Kidney (tissue), 13 donors: ENCODE measurements at regions not wholly inside any gene's neighbourhood (a gene's known extent, or its start where the extent isn't known, plus 50 kb on each side); places are given as distances from the start of the nearest gene placed in this dataset.

Source experiments
- DNase-seq, 5 donors: peaks; one replicate each; pipeline ENCODE4 v3.0.0-alpha.2; 2013 to 2020
- FAIRE-seq: peaks from 2 replicates; lab custom pipeline; 2012; peaks lifted over from hg19 to GRCh38; lab: Jason Lieb, UNC
- H3K27ac ChIP-seq, 2 donors: one replicate each; pipeline ENCODE4 v1.7.0; 2013; ENCODE audit warnings: low read depth in 2 of 2, low read length in 2 of 2, inconsistent platforms in 1 of 2
- H3K27me3 ChIP-seq: one replicate; pipeline ENCODE4 v1.7.1; 2013; ENCODE audit warnings: low read length, inconsistent platforms; ENCODE audit not compliant: control insufficient read depth, insufficient read depth
- H3K36me3 ChIP-seq, 3 donors: one replicate each; pipeline versions ENCODE4 v1.7.0 to v1.7.1; 2013; ENCODE audit warnings: low read length in 3 of 3, control low read depth in 1 of 3, inconsistent platforms in 1 of 3; ENCODE audit not compliant: insufficient read depth in 3 of 3, control insufficient read depth in 2 of 3
- H3K4me1 ChIP-seq, 3 donors: one replicate each; pipeline versions ENCODE4 v1.7.0 to v1.7.1; 2013; ENCODE audit warnings: low read length in 3 of 3, inconsistent platforms in 1 of 3, low read depth in 1 of 3; ENCODE audit not compliant: control insufficient read depth in 2 of 3, insufficient read depth in 2 of 3
- H3K4me3 ChIP-seq, 3 donors: one replicate each; pipeline versions ENCODE4 v1.7.0 to v1.8.1; 2013; ENCODE audit warnings: low read length in 3 of 3, control low read depth in 1 of 3, inconsistent platforms in 1 of 3
- H3K9ac ChIP-seq, 3 donors: one replicate each; pipeline versions ENCODE4 v1.7.0 to v1.7.1; 2013; ENCODE audit warnings: low read length in 3 of 3, control low read depth in 1 of 3, inconsistent platforms in 1 of 3
- H3K9me3 ChIP-seq, 3 donors: one replicate each; pipeline versions ENCODE4 v1.7.0 to v1.7.1; 2013; ENCODE audit warnings: low read length in 3 of 3, control low read depth in 1 of 3, inconsistent platforms in 1 of 3; ENCODE audit not compliant: control insufficient read depth in 2 of 3, insufficient read depth in 1 of 3
- CTCF ChIP-seq: IDR thresholded peaks from 3 replicates; pipeline ENCODE4 v1.5.1; 2012; ENCODE audit warnings: mild to moderate bottlenecking, moderate library complexity, borderline replicate concordance; ENCODE audit not compliant: insufficient read depth; ENCODE audit errors: extremely low read depth
- intact Hi-C: fragments of 100-400 bp; cut with DNase I; formaldehyde crosslinking; loops from one replicate; pipeline ENCODE4 v1.11.1; 2022
- donor health status: control.
- donor health status: control.
- donor health status: control.
- donor health status: control.
- donor health status: control.
- donor health status: DM: yes; HTN: yes; CAD: no.
- donor health status: Normal renal cell carcinoma (clear cell type).

GRCh38 chr1:110727246-110727645 is 52.5 kb upstream of the KCNA3 start:
- no peak for FAIRE-seq
- Histone ChIP-seq H3K27ac (no peak overlapping the region), H3K36me3 (no peaks in the 10 kb centered on the region), H3K9ac (no peak overlapping the region), H3K4me3 (no peak overlapping the region), H3K9me3 (no peaks in the 10 kb centered on the region), H3K27me3 (no peaks in the 10 kb centered on the region), H3K4me1 (peaks cover 0 to 4% (median 0%) of the 10 kb centered on the region in 3 donors)
- intact Hi-C loops: no loop called here
- no peak for TF ChIP-seq CTCF
- DNase-seq: no peak

- no peak overlapping the region for H3K27ac ChIP-seq
- no peaks in the 10 kb centered on the region for H3K36me3 ChIP-seq
- H3K4me1 ChIP-seq: peaks cover 0 to 4% (median 0%) of the 10 kb centered on the region in 3 donors
- no peak for FAIRE-seq
- no peak overlapping the region for H3K4me3 ChIP-seq
- DNase-seq: no peak
- no peaks in the 10 kb centered on the region for H3K9me3 ChIP-seq
- H3K9ac ChIP-seq: no peak overlapping the region
- intact Hi-C loops: no loop called here
- no peaks in the 10 kb centered on the region for H3K27me3 ChIP-seq
- no peak for TF ChIP-seq CTCF
These were observed 52.0 kb upstream of the KCNA3 start for GRCh38 chr1:110726755-110727154.
